Smooth muscle cell (in vitro differentiated cells): ENCODE measurements at regions not wholly inside any gene's neighbourhood (a gene's known extent, or its start where the extent isn't known, plus 50 kb on each side); places are given as distances from the start of the nearest gene placed in this dataset.

ENCODE experiments used
- DNase-seq: peaks from one replicate; lab custom pipeline; 2025; ENCODE audit not compliant: unreplicated experiment; lab: John Stamatoyannopoulos, UW
- H2AFZ ChIP-seq: fragments of 200-600 bp; sonication (generic); 2 replicates; pipeline ENCODE4 v1.6.0; 2016; ENCODE audit warnings: antibody characterized with exemption, low read depth, mild to moderate bottlenecking
- H3F3A ChIP-seq: fragments of 200-600 bp; sonication (generic); 2 replicates; pipeline ENCODE4 v1.6.0; 2017; ENCODE audit warnings: antibody characterized with exemption, low read depth
- H3K27ac ChIP-seq: fragments of 200-600 bp; sonication (generic); 2 replicates; pipeline ENCODE4 v1.5.1; 2016; ENCODE audit warnings: low read depth, mild to moderate bottlenecking
- H3K27me3 ChIP-seq: fragments of 200-600 bp; sonication (generic); 2 replicates; pipeline ENCODE4 v1.6.1; 2016; ENCODE audit warnings: low read depth, mild to moderate bottlenecking
- H3K36me3 ChIP-seq: fragments of 200-600 bp; sonication (generic); 2 replicates; pipeline ENCODE4 v1.5.1; 2016; ENCODE audit warnings: low read depth
- H3K4me1 ChIP-seq: fragments of 200-600 bp; sonication (generic); 2 replicates; pipeline ENCODE4 v1.5.1; 2016; ENCODE audit warnings: low read depth
- H3K4me2 ChIP-seq: fragments of 200-600 bp; sonication (generic); 2 replicates; pipeline ENCODE4 v1.6.0; 2016; ENCODE audit warnings: mild to moderate bottlenecking
- H3K4me3 ChIP-seq: fragments of 200-600 bp; sonication (generic); 2 replicates; pipeline ENCODE4 v1.5.1; 2016; ENCODE audit warnings: mild to moderate bottlenecking
- H3K79me2 ChIP-seq: fragments of 200-600 bp; sonication (generic); 2 replicates; pipeline ENCODE4 v1.6.0; 2016; ENCODE audit warnings: low read depth, mild to moderate bottlenecking
- H3K9ac ChIP-seq: fragments of 200-600 bp; sonication (generic); 2 replicates; pipeline ENCODE4 v1.6.0; 2016; ENCODE audit warnings: low read depth
- H3K9me3 ChIP-seq: fragments of 200-600 bp; sonication (generic); replicated peaks from 2 replicates; pipeline ENCODE4 v1.5.1; 2016; ENCODE audit warnings: low read depth
- H4K20me1 ChIP-seq: fragments of 200-600 bp; sonication (generic); 2 replicates; pipeline ENCODE4 v1.6.0; 2016; ENCODE audit warnings: low read depth
- CTCF ChIP-seq: fragments of 200-600 bp; sonication (generic); IDR thresholded peaks from 2 replicates; pipeline ENCODE4 v1.5.1; 2017; ENCODE audit warnings: borderline replicate concordance, mild to moderate bottlenecking, antibody characterized with exemption; ENCODE audit not compliant: insufficient read depth, poor library complexity, severe bottlenecking
- WGBS: methylation state at CpG from one replicate; pipeline ENCODE4 v1.1.7; 2016; ENCODE audit warnings: low lambda C conversion rate; 5-methylcytosine and 5-hydroxymethylcytosine counted together

- Histone ChIP-seq H3F3A (no peaks in the 10 kb centered on the region), H3K4me2 (no peak overlapping the region), H3K27ac (no peak overlapping the region), H3K9ac (no peak overlapping the region), H3K36me3 (no peaks in the 10 kb centered on the region), H3K4me3 (no peak overlapping the region), H3K9me3 (no peaks in the 10 kb centered on the region), H4K20me1 (no peaks in the 10 kb centered on the region), H3K79me2 (no peaks in the 10 kb centered on the region), H3K27me3 (no peaks in the 10 kb centered on the region), H2AFZ (no peak overlapping the region), H3K4me1 (peaks cover 4% of the 10 kb centered on the region)
- TF ChIP-seq CTCF: no peak
- 38% methylated on average over 1 of the region's 1 CpG for WGBS
- no peak for DNase-seq
Observed at GRCh38 chr6:80610846-80611245, 504.4 kb downstream of the BCKDHB start.

GRCh38 chr6:80608881-80609280 is 502.4 kb downstream of the BCKDHB start:
- no peaks in the 10 kb centered on the region for H3F3A ChIP-seq
- no peak for TF ChIP-seq CTCF
- no peaks in the 10 kb centered on the region for H3K79me2 ChIP-seq
- peaks cover 4% of the 10 kb centered on the region for H3K4me1 ChIP-seq
- H3K4me2 ChIP-seq: peak overlapping the region; percentile 58
- H3K27me3 ChIP-seq: no peaks in the 10 kb centered on the region
- no peaks in the 10 kb centered on the region for H3K36me3 ChIP-seq
- H3K9me3 ChIP-seq: no peaks in the 10 kb centered on the region
- no peak overlapping the region for H2AFZ ChIP-seq
- H4K20me1 ChIP-seq: no peaks in the 10 kb centered on the region
- 94% methylated on average over 1 of the region's 1 CpG for WGBS
- H3K4me3 ChIP-seq: no peak overlapping the region
- peak overlapping the region; percentile 26 for H3K9ac ChIP-seq
- DNase-seq: no peak
- peak overlapping the region; percentile 87 for H3K27ac ChIP-seq

- Histone ChIP-seq H3K4me3 (no peak overlapping the region), H3K4me2 (peak overlapping the region; percentile 58), H3K27me3 (no peaks in the 10 kb centered on the region), H3K27ac (peak overlapping the region; percentile 87), H2AFZ (no peak overlapping the region), H3K36me3 (no peaks in the 10 kb centered on the region), H3K9me3 (no peaks in the 10 kb centered on the region), H3F3A (no peaks in the 10 kb centered on the region), H3K4me1 (peaks cover 4% of the 10 kb centered on the region), H3K79me2 (no peaks in the 10 kb centered on the region), H4K20me1 (no peaks in the 10 kb centered on the region), H3K9ac (peak overlapping the region; percentile 17)
- no peak for TF ChIP-seq CTCF
- 19% methylated on average over 4 of the region's 4 CpGs for WGBS
- no peak for DNase-seq
Observed at GRCh38 chr6:80607811-80608391, 501.4 kb downstream of the BCKDHB start.

- Histone ChIP-seq H3K4me1 (peaks cover 4% of the 10 kb centered on the region), H3K27ac (peak overlapping the region; percentile 18), H3K79me2 (no peaks in the 10 kb centered on the region), H3K9me3 (no peaks in the 10 kb centered on the region), H3K9ac (no peak overlapping the region), H3K4me2 (peak overlapping the region; percentile 57), H4K20me1 (no peaks in the 10 kb centered on the region), H3F3A (no peaks in the 10 kb centered on the region), H3K36me3 (no peaks in the 10 kb centered on the region), H2AFZ (peak overlapping the region; percentile 80), H3K27me3 (no peaks in the 10 kb centered on the region), H3K4me3 (no peak overlapping the region)
- peak; percentile 76 for TF ChIP-seq CTCF
- 4% methylated on average over 4 of the region's 4 CpGs for WGBS
- DNase-seq: no peak
Observed at GRCh38 chr6:80605165-80605989, 498.9 kb downstream of the BCKDHB start.
